ENCODE measurements at regions not wholly inside any gene's neighbourhood (a gene's known extent, or its start where the extent isn't known, plus 50 kb on each side); places are given as distances from the start of the nearest gene placed in this dataset.

DNA sequence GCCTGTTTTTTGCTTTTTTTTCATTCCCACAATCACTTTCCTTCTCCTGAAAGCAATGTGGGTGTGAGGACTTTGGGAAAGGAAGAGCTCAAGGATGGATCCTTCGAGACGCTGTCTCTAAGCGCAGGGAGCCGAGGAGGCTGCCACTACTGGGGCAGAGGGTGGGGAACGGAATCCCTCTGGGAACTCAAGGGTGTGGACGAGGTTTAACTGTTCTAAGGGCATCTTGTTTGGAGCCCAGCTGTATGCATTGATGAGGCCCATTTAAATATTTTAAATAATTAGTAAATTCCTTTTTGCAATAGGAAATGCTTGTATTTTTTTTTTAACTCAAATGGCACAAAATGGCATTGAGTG is 124.4 kb upstream of the MEF2A start (continued):
- TF ChIP-seq RFX5 (IDR thresholded peaks at IDR 0.05; ENCODE audit: low read depth, low read length) (no peak), RCOR1 (conservative IDR thresholded peaks at IDR 0.05; ENCODE audit: low read depth, low read length) (no peak), PML (IDR thresholded peaks at IDR 0.05; ENCODE audit: low read length) (no peak)

GRCh38 chr15:99441871-99442251 is 123.9 kb upstream of the MEF2A start:
- RAD21 ChIA-PET (ENCODE audit: unreplicated experiment): no interaction called here
- FAIRE-seq (no peak), DNase-seq (ENCODE audit: low read depth, low spot score) (no peak), ATAC-seq (no peak)
- Histone ChIP-seq H3K27me3 (replicated peaks in 1 of 2; ENCODE audit: control insufficient read depth in 2 of 2, insufficient read depth in 2 of 2, low read length in 1 of 2) (no peaks in the 10 kb centered on the region), H3K79me2 (ENCODE audit: control insufficient read depth, insufficient read depth, low read length) (no peaks in the 10 kb centered on the region), H3K36me3 (ENCODE audit: control insufficient read depth in 2 of 2, insufficient read depth in 2 of 2, low read length in 1 of 2) (no peaks in the 10 kb centered on the region), H2AFZ (ENCODE audit: control insufficient read depth, low read depth, low read length) (no peak overlapping the region), H3K4me3 (no peak overlapping the region), H3K27ac (ENCODE audit: control insufficient read depth, insufficient read depth) (no peak overlapping the region), H3K4me1 (ENCODE audit: control insufficient read depth, insufficient read depth, low read length) (peaks cover 4% of the 10 kb centered on the region), H3K9ac (ENCODE audit: control insufficient read depth, insufficient read depth, low read length) (no peak overlapping the region), H4K20me1 (ENCODE audit: control insufficient read depth, insufficient read depth) (no peaks in the 10 kb centered on the region), H3K4me2 (ENCODE audit: control insufficient read depth, insufficient read depth) (no peak overlapping the region), H3K9me3 (replicated peaks; ENCODE audit: control insufficient read depth, insufficient read depth, low read length) (no peaks in the 10 kb centered on the region)
- POLR2A ChIA-PET: no interaction called here
- in situ Hi-C loops (cut with MboI) (no loop called here), intact Hi-C loops (cut with micrococcal nuclease; ENCODE audit: unreplicated experiment) (no loop called here)
- CTCF ChIA-PET: interaction anchor here (2.2 kb wide), 1 partner anchor 22 kb away, joined by 8 read pairs; no protein-coding TSS in a partner anchor
- SMC1A ChIA-PET (ENCODE audit: uncharacterized antibody, unreplicated experiment): interaction anchor here (0.7 kb wide), 1 partner anchor 35 kb away, joined by 3 read pairs; no protein-coding TSS in a partner anchor
- no TSS peak for BruUV-seq (replicated peaks)
- WGBS (ENCODE audit: insufficient coverage, insufficient replicate concordance, low lambda C conversion rate, missing lambda C conversion rate): 98% methylated on average over 3 of the region's 3 CpGs
- TF ChIP-seq ELK1 (IDR thresholded peaks at IDR 0.05; ENCODE audit: low read depth, low read length) (no peak), EZH2 (IDR thresholded peaks at IDR 0.05; ENCODE audit: borderline replicate concordance, control insufficient read depth, low read depth, low read length) (no peak), ESRRA (IDR thresholded peaks at IDR 0.05; ENCODE audit: low read length) (no peak), SKIL (IDR thresholded peaks at IDR 0.05; ENCODE audit: low read depth, poor library complexity, severe bottlenecking) (no peak), SIX5 (IDR thresholded peaks at IDR 0.05; ENCODE audit: low read depth, low read length, severe bottlenecking) (no peak), RELA (IDR thresholded peaks at IDR 0.05; ENCODE audit: borderline replicate concordance, partially characterized antibody) (no peak), SREBF2 (IDR thresholded peaks at IDR 0.05; ENCODE audit: low read length) (no peak), HSF1 (IDR thresholded peaks at IDR 0.05; ENCODE audit: low read depth, low read length) (no peak), RCOR1 (conservative IDR thresholded peaks at IDR 0.05; ENCODE audit: low read depth, low read length) (no peak), YBX1 (IDR thresholded peaks at IDR 0.05) (no peak), SIN3A (IDR thresholded peaks at IDR 0.05; ENCODE audit: low read depth, low read length) (no peak), ZNF217 (IDR thresholded peaks at IDR 0.05) (no peak)
- TF ChIP-seq, protein P1, sequence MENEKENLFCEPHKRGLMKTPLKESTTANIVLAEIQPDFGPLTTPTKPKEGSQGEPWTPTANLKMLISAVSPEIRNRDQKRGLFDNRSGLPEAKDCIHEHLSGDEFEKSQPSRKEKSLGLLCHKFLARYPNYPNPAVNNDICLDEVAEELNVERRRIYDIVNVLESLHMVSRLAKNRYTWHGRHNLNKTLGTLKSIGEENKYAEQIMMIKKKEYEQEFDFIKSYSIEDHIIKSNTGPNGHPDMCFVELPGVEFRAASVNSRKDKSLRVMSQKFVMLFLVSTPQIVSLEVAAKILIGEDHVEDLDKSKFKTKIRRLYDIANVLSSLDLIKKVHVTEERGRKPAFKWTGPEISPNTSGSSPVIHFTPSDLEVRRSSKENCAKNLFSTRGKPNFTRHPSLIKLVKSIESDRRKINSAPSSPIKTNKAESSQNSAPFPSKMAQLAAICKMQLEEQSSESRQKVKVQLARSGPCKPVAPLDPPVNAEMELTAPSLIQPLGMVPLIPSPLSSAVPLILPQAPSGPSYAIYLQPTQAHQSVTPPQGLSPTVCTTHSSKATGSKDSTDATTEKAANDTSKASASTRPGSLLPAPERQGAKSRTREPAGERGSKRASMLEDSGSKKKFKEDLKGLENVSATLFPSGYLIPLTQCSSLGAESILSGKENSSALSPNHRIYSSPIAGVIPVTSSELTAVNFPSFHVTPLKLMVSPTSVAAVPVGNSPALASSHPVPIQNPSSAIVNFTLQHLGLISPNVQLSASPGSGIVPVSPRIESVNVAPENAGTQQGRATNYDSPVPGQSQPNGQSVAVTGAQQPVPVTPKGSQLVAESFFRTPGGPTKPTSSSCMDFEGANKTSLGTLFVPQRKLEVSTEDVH (IDR thresholded peaks at IDR 0.05; ENCODE audit: low read depth, partially characterized antibody): no peak
- TF ChIP-seq, protein P2, sequence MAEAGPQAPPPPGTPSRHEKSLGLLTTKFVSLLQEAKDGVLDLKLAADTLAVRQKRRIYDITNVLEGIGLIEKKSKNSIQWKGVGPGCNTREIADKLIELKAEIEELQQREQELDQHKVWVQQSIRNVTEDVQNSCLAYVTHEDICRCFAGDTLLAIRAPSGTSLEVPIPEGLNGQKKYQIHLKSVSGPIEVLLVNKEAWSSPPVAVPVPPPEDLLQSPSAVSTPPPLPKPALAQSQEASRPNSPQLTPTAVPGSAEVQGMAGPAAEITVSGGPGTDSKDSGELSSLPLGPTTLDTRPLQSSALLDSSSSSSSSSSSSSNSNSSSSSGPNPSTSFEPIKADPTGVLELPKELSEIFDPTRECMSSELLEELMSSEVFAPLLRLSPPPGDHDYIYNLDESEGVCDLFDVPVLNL (IDR thresholded peaks at IDR 0.05; ENCODE audit: low read depth, low read length): no peak
